ENCODE measurements at regions not wholly inside any gene's neighbourhood (a gene's known extent, or its start where the extent isn't known, plus 50 kb on each side); places are given as distances from the start of the nearest gene placed in this dataset.
"Not testable (repeated sequence)": the region's sequence is repeated elsewhere in the genome, so short reads cannot be mapped to it uniquely, and the experiment has no call there.

GRCh38 chr6:121670511-121670910 is 235.1 kb downstream of the GJA1 start:
- Histone ChIP-seq H3K4me1 (peaks cover 0 to 5% (median 2%) of the 10 kb centered on the region in 4 donors), H3K27me3 (no peaks in the 10 kb centered on the region), H3K36me3 (no peaks in the 10 kb centered on the region), H3K4me3 (no peak overlapping the region), H3K9me3 (no peaks in the 10 kb centered on the region), H3K27ac (no peak overlapping the region)
- no peak for DNase-seq (ENCODE audit: low spot score in 2 of 2)
- TF ChIP-seq CTCF (IDR thresholded peaks at IDR 0.05) (no peak), POLR2A (IDR thresholded peaks at IDR 0.05) (no peak), EP300 (IDR thresholded peaks at IDR 0.05) (no peak)
- WGBS, 2 donors, result 91% methylated on average over 2 of the region's 2 CpGs

- Histone ChIP-seq H3K27ac (no peak overlapping the region), H3K36me3 (no peaks in the 10 kb centered on the region), H3K27me3 (no peaks in the 10 kb centered on the region), H3K9me3 (no peaks in the 10 kb centered on the region), H3K4me1 (no peaks in the 10 kb centered on the region), H3K4me3 (no peak overlapping the region)
- no peak for DNase-seq (ENCODE audit: low spot score in 2 of 2)
- TF ChIP-seq POLR2A (IDR thresholded peaks at IDR 0.05) (no peak), EP300 (IDR thresholded peaks at IDR 0.05) (no peak), CTCF (IDR thresholded peaks at IDR 0.05) (no peak)
- WGBS, 2 donors, result 80 to 91% methylated on average over 1 of the region's 1 CpG
Measured at GRCh38 chr6:121677571-121677970, 242.1 kb downstream of the GJA1 start.

- WGBS, 2 donors, result 53 to 72% methylated on average over 1 of the region's 1 CpG
- Histone ChIP-seq H3K9me3 (no peaks in the 10 kb centered on the region), H3K36me3 (no peaks in the 10 kb centered on the region), H3K4me3 (no peak overlapping the region), H3K27ac (no peak overlapping the region), H3K27me3 (no peaks in the 10 kb centered on the region), H3K4me1 (no peaks in the 10 kb centered on the region)
- no peak for TF ChIP-seq POLR2A (IDR thresholded peaks at IDR 0.05)
- DNase-seq (ENCODE audit: low spot score in 2 of 2), result no peak
Measured at GRCh38 chr6:121678245-121678644, 242.8 kb downstream of the GJA1 start.

GRCh38 chr6:121680058-121680457 is 244.6 kb downstream of the GJA1 start:
- Histone ChIP-seq H3K27ac (no peak overlapping the region), H3K27me3 (no peaks in the 10 kb centered on the region), H3K9me3 (no peaks in the 10 kb centered on the region), H3K4me3 (no peak overlapping the region), H3K4me1 (no peaks in the 10 kb centered on the region), H3K36me3 (no peaks in the 10 kb centered on the region)
- WGBS, 2 donors, result 91 to 94% methylated on average over 9 of the region's 9 CpGs
- TF ChIP-seq POLR2A (IDR thresholded peaks at IDR 0.05) (no peak), CTCF (IDR thresholded peaks at IDR 0.05) (no peak), EP300 (IDR thresholded peaks at IDR 0.05) (no peak)
- no peak for DNase-seq (ENCODE audit: low spot score in 2 of 2)

- Histone ChIP-seq H3K36me3 (no peaks in the 10 kb centered on the region), H3K4me3 (no peak overlapping the region), H3K4me1 (no peaks in the 10 kb centered on the region), H3K9me3 (no peaks in the 10 kb centered on the region), H3K27ac (no peak overlapping the region), H3K27me3 (no peaks in the 10 kb centered on the region)
- 93 to 97% methylated on average over 25 of the region's 25 CpGs for WGBS, 2 donors
- TF ChIP-seq EP300 (IDR thresholded peaks at IDR 0.05), result no peak
- no peak for DNase-seq (ENCODE audit: low spot score in 2 of 2)
Measured at GRCh38 chr6:121682666-121683065, 247.2 kb downstream of the GJA1 start.

- H3K4me1 ChIP-seq; H3K4me3 ChIP-seq; H3K27me3 ChIP-seq; H3K36me3 ChIP-seq; DNase-seq (ENCODE audit: low spot score in 2 of 2); H3K27ac ChIP-seq; H3K9me3 ChIP-seq: not testable (repeated sequence)
- WGBS, 2 donors, result 92 to 97% methylated on average over 10 of the region's 10 CpGs
Measured at GRCh38 chr6:121685806-121686205, 250.4 kb downstream of the GJA1 start.

GRCh38 chr6:121686611-121687023 is 251.2 kb downstream of the GJA1 start:
- no peaks in the 10 kb centered on the region for H3K9me3 ChIP-seq
- no peaks in the 10 kb centered on the region for H3K36me3 ChIP-seq
- no peak for TF ChIP-seq CTCF (IDR thresholded peaks at IDR 0.05)
- no peak for TF ChIP-seq EP300 (IDR thresholded peaks at IDR 0.05)
- no peak for TF ChIP-seq POLR2A (IDR thresholded peaks at IDR 0.05)
- peaks cover 0 to 8% (median 2%) of the 10 kb centered on the region in 4 donors for H3K4me1 ChIP-seq
- H3K27me3 ChIP-seq, result no peaks in the 10 kb centered on the region
- no peak overlapping the region for H3K4me3 ChIP-seq
- WGBS, 2 donors, result 87 to 88% methylated on average over 20 to 28 of the region's 29 CpGs
- no peak for DNase-seq (ENCODE audit: low spot score in 2 of 2)
- no peak overlapping the region for H3K27ac ChIP-seq

All from tibial nerve (tissue), 4 donors.